ENCODE measurements at regions not wholly inside any gene's neighbourhood (a gene's known extent, or its start where the extent isn't known, plus 50 kb on each side); places are given as distances from the start of the nearest gene placed in this dataset.

GRCh38 chr15:31262901-31263671, 63.5 kb upstream of the KLF13 start:
- DNase-seq (ENCODE audit: low read depth): no peak

GRCh38 chr15:31263751-31264558, 62.7 kb upstream of the KLF13 start:
- DNase-seq (ENCODE audit: low read depth): peak; percentile 56

DNA sequence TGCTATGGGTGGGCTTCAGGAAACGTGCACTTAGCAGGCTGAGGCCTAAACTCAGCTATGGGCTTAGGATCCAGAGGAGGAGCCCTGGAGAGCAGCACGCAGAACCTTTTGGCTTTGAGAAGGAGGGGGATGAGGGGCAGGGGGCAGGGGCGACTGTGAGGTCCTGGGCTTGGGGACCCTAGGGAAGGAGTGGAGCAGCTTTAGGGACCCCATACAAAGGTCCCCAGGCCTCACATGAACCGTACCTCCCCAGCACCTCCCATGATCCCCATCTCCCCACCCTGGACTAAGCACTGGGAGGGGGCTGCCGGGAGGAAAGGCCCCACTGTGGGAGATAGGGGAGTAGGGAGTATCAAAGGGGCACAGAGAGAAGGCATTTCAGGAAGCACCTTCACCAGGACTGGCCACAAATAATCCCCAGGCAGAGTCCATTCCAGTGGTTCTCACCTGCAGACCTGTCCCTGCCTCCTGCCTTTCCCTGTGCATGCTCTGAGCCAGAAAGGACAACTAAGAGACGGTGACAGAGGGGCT, 62.0 kb upstream of the KLF13 start:
- no peak for DNase-seq (ENCODE audit: low read depth)

DNA sequence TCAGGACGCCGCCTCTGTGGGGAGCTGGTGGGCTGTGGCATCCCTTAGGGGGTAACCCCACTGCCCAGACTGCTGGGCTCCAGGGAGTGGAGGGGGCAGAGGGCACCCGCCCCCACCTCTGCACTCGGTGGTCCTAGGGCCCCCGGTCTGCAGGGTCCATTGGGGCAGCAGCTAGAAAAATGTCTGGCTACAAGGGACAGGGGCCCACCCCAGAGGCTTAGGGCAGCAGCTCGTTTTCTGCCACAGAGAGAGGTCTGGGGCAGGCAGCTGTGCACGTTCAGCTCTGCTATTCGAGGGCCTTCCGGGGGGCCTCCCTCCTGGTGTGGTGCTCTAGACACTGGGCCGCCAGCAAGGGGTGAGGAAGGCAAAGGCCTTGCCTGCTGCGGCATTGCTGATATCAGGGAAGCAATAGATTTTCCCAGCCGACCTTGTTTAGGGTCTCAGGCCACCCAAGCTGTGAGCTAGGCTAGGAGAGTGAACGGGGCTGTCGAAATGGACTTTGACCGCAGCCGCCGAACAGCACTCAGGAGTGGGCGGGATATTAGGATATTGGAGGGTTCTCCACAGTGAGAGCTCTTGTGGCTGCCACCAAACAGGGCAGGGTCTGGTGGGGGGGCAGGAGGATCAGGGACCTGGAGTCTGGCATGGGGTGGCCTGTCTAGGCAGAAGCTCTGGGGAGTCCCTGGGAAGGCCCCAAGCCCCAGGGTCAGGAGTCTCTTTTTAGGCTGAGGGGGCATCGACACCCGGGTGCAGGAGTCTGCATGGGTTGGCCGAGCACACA, 61.4 kb upstream of the KLF13 start:
- DNase-seq (ENCODE audit: low read depth): no peak

GRCh38 chr15:31265871-31266711, 60.5 kb upstream of the KLF13 start:
- peak; percentile 21 for DNase-seq (ENCODE audit: low read depth)

DNA sequence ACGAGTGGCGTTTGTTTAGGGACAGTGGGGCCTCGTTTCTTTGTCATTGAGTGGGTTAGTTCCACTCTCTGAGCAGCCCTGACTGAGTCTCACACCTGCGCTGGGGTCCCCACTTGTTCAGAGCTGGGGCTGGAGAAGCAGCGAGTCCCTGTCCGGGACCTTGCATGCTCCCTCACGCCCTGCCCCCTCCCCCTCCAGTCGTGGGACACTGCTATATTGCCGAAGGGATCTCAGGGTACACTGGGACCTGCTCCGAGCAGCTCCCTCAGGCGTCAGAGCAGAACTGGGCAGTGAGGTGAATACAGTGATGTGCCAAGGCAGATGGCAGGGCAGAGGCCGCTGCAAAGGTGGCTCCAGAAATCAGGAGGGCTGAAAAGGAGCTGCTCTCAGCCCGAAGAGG, 59.9 kb upstream of the KLF13 start:
- no peak for DNase-seq (ENCODE audit: low read depth)

- DNase-seq (ENCODE audit: low read depth): no peak
These were observed 59.2 kb upstream of the KLF13 start for GRCh38 chr15:31267161-31268107.

GRCh38 chr15:31268108-31268501, 58.5 kb upstream of the KLF13 start:
- no peak for DNase-seq (ENCODE audit: low read depth)

DNA sequence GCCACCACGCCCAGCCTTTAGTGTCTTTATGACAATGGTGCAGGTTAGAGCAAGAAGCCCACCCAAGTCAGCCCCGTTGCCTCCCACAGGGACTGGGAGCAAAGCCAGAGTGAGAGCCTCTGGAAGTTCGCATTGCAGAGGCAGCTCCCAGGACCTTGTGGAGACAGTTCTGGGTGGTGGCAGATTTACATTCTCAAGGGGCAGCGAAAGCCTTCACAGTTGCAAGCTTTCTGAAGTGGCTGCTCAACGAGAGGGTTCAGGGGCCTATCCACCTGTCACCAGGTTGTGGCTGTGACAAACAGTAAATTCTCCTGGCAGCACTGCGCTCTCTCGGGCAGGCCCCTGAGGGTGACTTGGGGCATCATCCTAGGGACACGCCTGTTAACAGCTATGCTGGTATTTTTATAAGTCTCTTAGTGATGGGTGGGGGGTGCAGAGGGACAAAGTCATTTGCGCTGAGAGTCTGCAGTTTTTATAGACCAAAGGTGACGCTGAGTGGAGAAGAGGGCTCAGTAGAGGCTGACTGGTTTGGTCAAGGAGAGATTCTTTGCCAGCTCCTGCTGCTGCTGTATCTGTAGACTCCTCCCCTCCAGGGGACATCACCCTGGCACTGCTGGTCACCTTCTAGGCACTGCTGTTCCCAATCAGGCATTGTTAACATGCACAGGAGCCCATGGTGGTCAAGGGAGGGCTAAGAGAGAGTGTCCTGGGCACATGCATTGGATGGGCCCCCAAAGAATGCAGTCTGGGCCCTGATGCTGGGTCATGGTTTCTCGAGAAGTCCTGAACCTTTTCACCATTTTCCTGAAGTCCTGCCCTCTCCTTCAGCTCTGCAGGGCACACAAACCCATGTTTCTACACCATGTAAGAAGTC, 57.5 kb upstream of the KLF13 start:
- DNase-seq (ENCODE audit: low read depth): no peak

GRCh38 chr15:31269816-31270575, 56.6 kb upstream of the KLF13 start:
- no peak for DNase-seq (ENCODE audit: low read depth)

GRCh38 chr15:31270767-31271166, 55.9 kb upstream of the KLF13 start:
- no peak for DNase-seq (ENCODE audit: low read depth)

DNA sequence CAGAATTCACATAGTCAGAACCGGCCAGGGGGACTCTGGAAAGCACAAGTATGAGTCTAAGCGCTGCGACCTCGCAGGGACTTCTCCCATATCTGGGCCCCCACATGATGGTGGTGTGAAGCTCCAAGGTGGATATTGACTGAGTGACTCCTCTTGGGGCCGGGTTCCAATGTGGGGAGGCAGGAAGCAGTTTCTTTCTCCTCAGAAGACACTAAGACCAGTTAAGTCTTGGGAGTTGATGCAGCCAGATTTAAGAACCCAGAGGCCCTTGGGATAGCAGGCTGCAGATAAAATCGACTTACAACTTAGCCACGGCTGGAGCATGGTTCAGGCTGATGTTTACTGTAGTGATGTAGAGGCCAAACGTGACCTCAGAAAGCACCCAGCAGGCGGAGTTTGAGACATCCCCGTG, 55.4 kb upstream of the KLF13 start:
- DNase-seq (ENCODE audit: low read depth): no peak

- DNase-seq (ENCODE audit: low read depth): no peak
These were observed 54.7 kb upstream of the KLF13 start for GRCh38 chr15:31271711-31272557.

DNA sequence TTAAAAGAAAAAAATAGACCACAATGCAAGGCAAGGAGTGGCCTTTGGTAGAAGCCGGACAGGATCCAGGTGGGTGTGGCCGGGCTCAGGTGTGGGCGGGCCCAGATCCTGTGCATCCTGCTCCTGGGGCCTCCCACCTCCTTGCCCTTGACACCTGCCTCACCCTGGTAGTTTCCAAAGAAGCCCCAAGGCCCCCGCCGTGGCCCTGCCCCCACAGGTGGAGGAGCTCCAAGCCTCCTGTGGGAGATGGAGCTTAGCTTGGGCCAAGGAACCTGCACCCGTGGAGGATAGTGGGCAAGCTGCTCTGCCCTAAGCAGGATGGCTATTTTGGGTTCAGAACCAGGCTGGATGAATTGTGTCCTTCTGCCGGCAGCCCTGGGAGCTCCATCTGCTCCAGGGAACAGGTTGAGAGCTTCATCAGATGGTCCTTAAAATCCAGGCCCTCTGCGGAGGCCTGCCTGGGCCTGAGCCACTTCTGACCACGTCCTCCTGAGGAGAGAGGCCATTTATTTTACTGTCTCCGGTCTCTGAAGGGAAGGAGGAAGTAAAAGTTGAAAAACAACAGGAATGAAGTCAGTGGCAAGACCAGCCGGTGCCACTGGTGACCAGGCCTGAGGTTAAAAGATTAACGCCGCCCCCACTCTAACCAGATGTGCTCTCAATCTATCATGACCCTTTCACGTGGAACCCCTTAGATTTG, 53.9 kb upstream of the KLF13 start:
- DNase-seq (ENCODE audit: low read depth): no peak

- no peak for DNase-seq (ENCODE audit: low read depth)
These were observed 53.2 kb upstream of the KLF13 start for GRCh38 chr15:31273258-31273941.

All from stimulated activated CD8-positive, alpha-beta memory T cell treated with anti-CD3 and anti-CD28 coated beads, Interleukin-15, amount 100 ng/mL, for 1 hour (primary cell).